GM19351 (cell line): ENCODE measurements at regions not wholly inside any gene's neighbourhood (a gene's known extent, or its start where the extent isn't known, plus 50 kb on each side); places are given as distances from the start of the nearest gene placed in this dataset.
"Not testable (repeated sequence)": the region's sequence is repeated elsewhere in the genome, so short reads cannot be mapped to it uniquely, and the experiment has no call there.

Source experiments
- ATAC-seq: cut with Tn5 transposase; IDR thresholded peaks from one replicate; pipeline ENCODE4 v1.9.1; 2021; ENCODE audit warnings: mild to moderate bottlenecking, moderate library complexity; ENCODE audit not compliant: unreplicated experiment

DNA sequence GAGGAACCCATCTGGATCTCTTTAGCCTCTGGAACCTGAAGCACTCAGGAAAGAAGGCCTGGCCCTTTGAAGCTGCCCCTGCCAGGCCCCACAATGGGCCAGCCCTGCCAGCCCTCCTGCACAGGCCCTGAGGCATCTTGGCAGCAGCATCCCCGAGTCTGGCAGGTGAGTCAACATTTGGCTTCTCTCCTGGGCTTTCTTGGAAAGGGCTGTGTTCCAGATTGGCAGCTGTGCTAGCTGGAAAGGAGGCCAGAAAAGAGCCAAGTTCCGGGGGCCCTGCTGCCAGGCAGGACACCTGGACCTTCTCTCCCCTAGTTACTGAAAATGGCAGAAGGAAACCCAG is 187.2 kb downstream of the SHQ1 start:
- no peak for ATAC-seq

- no peak for ATAC-seq
Observed at GRCh38 chr3:72660270-72661114, 187.8 kb downstream of the SHQ1 start.

- ATAC-seq: no peak
Observed at GRCh38 chr3:72659596-72659995, 188.6 kb downstream of the SHQ1 start.

GRCh38 chr3:72659188-72659587 is 189.1 kb downstream of the SHQ1 start:
- no peak for ATAC-seq

DNA sequence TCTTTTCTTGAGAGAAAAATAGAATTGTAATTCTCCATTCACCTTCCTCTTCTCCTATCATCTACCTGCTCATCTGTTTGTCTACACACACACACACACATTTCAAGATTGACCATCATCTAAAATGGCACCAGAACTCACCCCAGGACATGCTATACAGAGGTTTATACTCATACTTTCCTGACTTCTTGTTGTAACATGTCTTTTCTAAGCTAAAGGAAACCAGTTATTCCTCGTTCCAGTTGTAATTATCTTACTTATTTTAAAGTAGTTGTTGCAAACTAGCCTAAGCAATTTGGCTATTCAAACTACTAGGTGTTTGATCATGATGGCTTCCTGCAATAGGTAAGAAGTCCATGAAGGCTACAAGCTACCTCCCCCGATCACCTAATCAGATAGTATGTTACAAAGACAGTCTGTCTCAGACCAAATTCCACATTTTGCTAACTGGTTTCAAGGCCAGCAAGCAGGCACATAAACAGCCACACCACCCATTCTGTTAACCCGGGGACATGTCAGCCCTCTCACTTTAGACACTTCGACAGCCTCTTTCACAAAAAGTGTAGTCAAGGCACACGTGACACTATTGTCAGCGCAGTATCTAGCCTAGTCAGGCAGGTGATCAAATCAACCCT is 189.7 kb downstream of the SHQ1 start:
- no peak for ATAC-seq

GRCh38 chr3:72657666-72658065 is 190.6 kb downstream of the SHQ1 start:
- ATAC-seq: peak; percentile 95

GRCh38 chr3:72655723-72656122 is 192.5 kb downstream of the SHQ1 start:
- ATAC-seq: no peak

- ATAC-seq: no peak
Observed at GRCh38 chr3:72655131-72655551, 193.1 kb downstream of the SHQ1 start.

DNA sequence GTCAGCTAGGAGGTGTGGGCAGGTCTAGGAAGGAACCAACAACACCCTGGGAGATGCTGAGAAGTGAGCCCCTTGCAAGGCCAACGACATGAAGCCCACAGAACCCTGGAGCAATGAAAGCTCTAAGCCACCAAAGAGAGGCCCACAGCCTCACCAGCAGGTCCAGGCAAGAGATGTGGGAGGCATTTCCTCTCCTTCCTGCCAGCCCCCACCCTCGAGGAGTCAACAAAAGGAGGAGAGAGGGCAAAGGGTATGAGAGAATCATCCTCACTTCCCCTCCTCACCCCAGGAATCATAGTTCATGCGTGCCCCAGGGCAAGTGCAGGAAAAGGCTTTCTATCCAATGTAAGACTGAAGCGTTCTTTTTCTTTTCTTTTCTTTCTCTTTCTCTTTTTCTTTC is 195.8 kb downstream of the SHQ1 start:
- no peak for ATAC-seq

- no peak for ATAC-seq
Observed at GRCh38 chr3:72651498-72651897, 196.7 kb downstream of the SHQ1 start.

- no peak for ATAC-seq
Observed at GRCh38 chr3:72646263-72646662, 202.0 kb downstream of the SHQ1 start.

- ATAC-seq: not testable (repeated sequence)
Observed at GRCh38 chr3:72643635-72644034, 204.6 kb downstream of the SHQ1 start.

GRCh38 chr3:72641684-72642083 is 206.6 kb downstream of the SHQ1 start:
- no peak for ATAC-seq

- no peak for ATAC-seq
Observed at GRCh38 chr3:72641072-72641471, 207.2 kb downstream of the SHQ1 start.

GRCh38 chr3:72636969-72637597 is 211.2 kb downstream of the SHQ1 start:
- ATAC-seq: no peak

DNA sequence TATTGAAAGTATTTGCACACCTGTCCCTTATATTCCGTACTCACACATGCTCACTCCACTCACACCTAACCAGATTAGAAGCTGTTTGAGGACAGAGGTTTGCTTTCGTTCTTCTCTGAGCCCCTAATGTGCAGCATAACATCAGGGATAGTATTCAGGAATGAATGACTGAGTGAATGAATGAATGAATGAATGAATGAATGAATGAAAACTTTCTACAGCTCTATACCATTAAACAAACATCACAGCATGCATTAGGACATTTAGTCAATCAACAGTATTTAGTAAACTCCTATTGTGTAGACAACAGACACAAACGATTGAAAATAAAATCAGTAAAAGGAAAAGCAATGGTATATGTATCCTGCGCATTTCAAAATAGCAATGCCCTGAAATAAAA is 212.7 kb downstream of the SHQ1 start:
- no peak for ATAC-seq

DNA sequence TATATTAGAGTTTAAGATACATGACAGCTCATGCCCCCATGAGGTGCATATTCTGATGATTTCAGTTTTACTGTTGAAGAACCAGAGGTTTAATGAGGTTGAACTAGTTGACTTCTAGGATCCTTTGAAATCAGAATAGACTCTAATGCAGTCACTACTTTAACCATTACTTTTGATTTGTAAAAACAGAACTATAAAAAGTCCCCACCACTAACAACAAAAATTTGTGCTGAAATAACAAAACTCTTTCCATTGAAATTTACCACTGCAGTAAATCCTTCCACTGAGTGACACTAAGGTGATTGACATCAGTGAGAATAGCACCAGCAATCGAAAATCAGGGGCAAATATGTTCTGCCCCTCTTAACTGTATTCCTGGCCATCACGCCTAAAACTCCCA is 214.1 kb downstream of the SHQ1 start:
- ATAC-seq: peak; percentile 51

- peak; percentile 41 for ATAC-seq
Observed at GRCh38 chr3:72633534-72633933, 214.7 kb downstream of the SHQ1 start.

DNA sequence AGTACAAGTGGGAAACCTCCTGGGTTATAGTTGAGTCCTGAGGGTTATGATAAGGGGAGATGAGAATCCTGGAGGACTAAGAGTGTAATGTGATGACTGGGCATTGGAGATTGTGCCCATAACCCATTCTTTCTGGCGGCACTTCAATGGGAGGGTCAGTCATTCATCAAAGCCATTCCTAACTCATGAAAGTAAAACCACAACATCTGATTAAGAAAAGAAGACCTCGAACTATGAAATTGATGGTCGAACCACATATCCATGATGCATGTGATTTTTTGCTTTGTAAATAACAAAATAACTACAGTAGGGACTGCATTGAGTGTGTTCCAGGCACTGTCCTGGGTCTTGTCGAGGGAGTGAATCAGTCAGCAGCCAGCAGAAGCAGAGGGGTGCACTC is 215.1 kb downstream of the SHQ1 start:
- no peak for ATAC-seq

GRCh38 chr3:72632129-72632528 is 216.1 kb downstream of the SHQ1 start:
- no peak for ATAC-seq

DNA sequence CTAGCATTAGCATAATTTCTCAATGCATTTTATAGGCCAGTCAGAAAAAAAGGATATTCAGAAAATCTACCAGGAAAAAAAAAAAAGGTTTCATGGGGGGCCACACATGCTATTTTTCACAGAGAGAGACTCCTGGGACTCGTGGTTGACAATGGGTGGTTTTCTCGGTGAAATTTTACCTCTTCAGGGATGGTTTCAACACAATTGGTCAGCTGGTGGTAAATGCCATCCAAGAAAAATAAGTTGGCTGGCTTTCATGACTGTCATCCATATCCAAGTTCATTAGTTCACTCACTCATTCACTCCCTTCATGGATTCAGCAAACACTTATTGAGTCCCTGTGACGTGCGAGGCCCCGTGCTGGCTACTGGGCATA is 217.3 kb downstream of the SHQ1 start:
- no peak for ATAC-seq

DNA sequence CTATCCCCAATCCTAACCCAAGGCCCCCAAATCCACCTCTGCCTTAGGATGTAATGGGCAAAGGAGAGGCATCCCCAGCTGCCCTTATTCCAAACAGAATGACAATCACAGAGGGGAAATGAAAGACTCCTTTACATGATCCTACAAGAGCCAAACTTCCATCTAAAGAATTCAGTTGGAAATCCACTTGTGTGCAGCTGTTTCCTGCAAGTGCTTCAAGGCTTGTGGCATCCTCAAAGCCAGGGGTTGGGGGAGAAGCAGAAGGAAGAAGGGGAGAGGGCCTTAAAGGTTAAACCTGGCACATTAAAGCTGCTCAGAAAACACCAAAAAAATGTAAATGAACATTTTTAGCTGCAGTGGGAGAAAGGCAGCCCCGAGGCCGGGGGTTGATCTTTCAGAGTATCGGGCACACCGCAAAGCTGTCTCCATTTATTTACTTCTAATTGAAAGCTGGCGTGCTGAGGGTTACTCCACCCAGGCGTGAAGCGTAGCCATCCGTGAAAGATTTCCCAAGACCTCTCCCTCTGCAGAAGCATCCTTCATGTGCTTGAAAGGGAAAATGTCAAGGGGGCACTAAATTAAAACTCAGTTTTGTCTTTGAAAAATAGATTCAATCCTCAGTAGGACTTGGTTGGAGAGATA is 217.8 kb downstream of the SHQ1 start:
- ATAC-seq: no peak
